ENCODE measurements at regions not wholly inside any gene's neighbourhood (a gene's known extent, or its start where the extent isn't known, plus 50 kb on each side); places are given as distances from the start of the nearest gene placed in this dataset.
"Not testable (repeated sequence)": the region's sequence is repeated elsewhere in the genome, so short reads cannot be mapped to it uniquely, and the experiment has no call there.

DNA sequence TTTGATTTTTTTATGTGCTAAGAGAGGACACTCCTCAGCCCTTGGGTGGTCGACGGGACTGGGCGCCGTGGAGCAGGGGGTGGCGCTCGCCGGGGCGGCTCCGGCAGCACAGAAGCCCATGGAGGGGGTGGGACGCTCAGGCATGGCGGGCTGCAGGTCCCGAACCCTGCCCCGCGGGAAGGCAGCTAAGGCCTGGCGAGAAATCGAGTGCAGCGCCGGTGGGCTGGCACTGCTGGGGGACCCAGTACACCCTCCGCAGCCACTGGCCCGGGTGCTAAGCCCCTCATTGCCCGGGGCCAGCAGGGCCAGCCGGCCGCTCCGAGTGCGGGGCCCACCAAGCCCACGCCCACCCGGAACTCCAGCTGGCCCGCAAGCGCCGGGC, 669.7 kb upstream of the CTNND2 start:
- not testable (repeated sequence) for DNase-seq (ENCODE audit: low spot score)

DNA sequence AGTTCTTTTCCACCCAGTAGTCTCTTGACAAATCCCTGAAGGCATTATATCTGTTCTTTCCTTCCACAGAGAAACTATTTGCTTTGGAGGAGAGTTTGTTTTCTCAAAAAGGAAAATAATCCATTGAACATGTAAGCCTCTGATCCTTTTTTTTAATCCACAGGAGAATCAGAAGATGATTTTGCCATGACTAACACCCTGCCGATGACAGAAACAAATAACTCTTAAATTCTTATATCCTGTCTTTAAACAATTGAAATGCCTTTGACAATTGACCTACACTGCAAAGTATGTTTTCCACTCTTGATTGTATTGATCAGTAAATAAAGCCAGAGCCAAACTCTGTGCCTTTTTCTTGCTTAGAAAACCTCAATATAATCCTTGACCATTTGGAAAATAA, 666.4 kb upstream of the CTNND2 start:
- no peak for DNase-seq (ENCODE audit: low spot score)

DNA sequence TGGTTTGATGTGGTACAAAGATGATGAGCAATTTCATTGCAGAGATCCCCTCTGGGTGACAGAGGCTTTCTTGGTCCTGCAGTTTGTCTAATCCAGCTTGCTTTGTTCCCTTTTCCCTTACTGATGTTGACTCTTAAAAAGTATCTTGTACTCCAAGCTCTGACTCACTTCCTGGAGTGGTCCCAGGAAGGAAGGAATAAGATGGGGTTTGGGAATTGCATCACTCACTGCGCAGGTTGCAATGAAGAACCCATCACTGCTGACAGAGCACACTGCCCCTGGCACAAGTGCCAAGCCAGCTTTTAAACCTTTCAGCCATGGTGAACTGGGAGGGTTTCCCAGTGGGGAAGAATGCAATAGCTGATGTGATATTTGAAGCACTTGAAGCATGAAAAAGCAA, 662.2 kb upstream of the CTNND2 start:
- DNase-seq (ENCODE audit: low spot score): no peak

DNA sequence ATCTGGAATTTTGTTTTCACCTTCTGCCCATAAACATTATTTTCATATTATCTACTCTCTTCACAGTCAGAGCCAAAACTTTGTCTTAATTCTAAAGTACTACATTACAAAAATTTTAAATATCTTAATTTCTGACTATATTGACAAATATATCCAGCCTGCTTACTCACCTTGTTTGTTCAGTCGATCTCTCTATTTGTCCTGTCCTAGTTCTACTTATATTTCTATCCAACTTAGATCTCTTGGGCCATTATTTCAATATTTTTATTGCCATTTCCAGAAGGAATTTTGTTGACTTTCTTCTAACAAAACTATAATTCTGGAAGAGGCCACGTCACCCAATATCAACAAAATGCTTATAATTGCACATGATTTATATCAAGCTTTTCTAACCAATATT, 652.8 kb upstream of the CTNND2 start:
- no peak for DNase-seq (ENCODE audit: low spot score)

DNA sequence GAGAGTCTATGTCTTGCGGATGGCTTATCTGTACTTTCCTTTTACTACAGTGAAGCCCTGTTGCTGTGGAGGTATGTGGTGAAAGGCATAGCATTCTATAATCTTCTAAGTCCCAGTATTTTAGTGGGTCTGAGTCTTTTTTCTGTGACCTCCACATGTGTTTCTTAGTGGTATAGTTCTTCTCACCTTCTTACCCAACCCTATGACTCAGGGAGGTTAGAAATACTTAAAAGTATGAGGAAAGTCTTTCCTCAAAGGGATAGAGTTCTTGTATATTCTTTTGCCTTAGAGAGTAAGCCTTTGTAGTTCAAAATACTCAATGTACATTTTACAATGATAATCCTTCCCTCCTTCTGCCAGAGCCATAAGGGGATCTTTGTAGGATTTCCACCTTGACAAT, 621.9 kb upstream of the CTNND2 start:
- no peak for DNase-seq (ENCODE audit: low spot score)

DNA sequence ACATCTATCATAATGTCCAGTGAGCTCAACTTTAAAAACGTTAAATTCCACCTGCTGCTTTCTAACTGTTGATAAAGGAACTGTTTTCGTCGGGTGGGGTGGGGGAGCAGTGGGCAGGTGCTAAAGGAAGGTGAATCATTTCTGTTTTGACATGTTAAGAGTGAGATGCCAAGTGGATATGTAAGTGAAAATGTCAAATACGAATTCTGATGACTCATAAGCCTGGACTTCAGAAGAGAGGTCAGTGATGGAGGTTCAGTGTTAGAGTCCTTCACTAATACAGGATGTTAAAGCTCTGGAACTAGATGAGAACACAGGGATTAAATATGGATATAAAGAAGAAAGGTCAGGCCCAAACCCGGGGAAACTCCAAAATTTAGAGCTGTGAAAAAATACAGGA, 617.9 kb upstream of the CTNND2 start:
- DNase-seq (ENCODE audit: low spot score): no peak

DNA sequence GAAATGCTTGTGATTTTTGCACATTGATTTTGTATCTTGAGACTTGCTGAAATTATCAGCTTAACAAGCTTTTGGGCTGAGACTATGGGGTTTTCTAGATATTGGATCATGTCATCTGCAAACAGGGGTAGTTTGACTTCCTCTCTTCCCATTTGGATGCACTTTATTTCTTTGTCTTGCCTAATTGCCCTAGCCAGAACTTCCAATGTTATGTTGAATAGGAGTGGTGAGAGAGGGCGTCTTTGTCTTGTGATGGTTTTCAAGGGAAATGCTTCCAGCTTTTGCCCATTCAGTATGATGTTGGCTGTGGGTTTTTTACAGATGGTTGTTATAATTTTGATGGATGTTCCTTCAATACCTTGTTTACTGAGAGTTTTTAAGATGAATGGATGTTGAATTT, 600.7 kb upstream of the CTNND2 start:
- not testable (repeated sequence) for DNase-seq (ENCODE audit: low spot score)

DNA sequence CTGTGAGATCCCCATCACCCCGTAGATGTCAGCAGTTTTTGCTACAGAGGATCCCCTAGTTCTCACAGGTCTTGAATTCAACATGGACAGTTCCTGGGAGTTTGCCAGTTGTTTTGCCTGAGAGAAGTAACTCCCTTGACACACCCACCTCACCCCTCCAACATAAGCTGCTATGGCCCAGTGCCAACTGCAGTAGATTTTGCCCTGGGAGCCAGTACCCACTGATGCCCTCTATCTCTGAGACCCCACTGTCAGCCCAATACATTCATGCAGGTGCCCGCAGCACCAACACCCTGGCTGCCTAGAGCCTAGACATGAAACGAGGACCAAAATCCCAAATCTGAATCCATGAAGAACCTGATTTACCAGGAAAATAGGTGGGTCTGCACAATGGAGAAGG, 583.9 kb upstream of the CTNND2 start:
- no peak for DNase-seq (ENCODE audit: low spot score)

DNA sequence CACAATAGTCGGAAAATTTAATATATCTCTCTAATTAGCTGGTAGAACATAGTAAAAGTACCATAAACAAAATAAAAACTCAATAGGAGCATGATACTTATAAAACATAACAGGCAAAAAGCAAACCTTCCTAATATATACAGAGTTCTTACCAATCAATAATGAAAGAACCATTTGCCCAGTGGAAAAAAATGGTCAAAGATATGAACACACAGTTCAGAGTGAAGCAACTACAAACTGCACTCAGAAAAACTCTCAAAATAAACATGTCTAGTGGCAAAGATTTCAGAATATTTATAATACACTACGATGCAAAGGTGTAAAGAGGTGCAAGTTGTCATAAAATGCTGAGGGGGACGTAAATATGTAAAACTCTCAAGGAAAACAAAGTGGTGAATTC, 576.2 kb upstream of the CTNND2 start:
- DNase-seq (ENCODE audit: low spot score): no peak

DNA sequence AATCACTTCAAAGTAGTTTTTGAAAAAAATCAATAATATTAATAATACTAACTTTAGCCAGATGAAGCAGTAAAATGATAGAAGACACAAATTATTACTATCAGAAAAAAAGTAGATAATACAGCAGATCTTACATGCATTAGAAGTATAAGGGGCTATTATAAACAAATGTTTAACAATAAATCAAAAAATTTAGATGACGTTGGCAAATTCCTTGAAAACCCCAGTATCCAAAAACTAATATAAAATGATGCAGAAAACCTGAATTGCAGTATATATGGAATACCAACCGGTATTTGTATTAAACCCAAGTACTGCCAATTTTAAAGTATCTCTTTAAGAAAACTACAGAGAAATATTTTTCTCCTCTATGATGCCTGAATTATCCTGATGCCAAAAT, 573.3 kb upstream of the CTNND2 start:
- no peak for DNase-seq (ENCODE audit: low spot score)

DNA sequence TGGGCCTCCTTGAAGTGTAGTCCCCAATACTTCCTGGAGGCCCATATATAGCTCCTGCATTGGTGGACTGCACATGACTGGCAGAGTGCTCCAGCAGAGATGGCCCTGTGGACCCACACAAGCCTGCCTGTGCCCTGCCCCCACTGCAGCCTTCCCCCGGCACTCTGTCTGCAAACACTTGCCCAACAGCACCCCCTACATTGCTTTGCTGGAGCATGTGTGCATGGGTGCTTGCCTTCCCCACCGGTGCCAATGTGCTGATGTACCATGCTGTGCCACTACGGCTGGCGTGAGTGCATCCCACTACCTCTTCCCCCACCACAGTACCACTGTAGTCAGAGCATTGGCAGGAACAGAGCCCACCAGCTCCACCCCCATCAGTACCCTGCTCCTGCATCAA, 563.6 kb upstream of the CTNND2 start:
- DNase-seq (ENCODE audit: low spot score): no peak

DNA sequence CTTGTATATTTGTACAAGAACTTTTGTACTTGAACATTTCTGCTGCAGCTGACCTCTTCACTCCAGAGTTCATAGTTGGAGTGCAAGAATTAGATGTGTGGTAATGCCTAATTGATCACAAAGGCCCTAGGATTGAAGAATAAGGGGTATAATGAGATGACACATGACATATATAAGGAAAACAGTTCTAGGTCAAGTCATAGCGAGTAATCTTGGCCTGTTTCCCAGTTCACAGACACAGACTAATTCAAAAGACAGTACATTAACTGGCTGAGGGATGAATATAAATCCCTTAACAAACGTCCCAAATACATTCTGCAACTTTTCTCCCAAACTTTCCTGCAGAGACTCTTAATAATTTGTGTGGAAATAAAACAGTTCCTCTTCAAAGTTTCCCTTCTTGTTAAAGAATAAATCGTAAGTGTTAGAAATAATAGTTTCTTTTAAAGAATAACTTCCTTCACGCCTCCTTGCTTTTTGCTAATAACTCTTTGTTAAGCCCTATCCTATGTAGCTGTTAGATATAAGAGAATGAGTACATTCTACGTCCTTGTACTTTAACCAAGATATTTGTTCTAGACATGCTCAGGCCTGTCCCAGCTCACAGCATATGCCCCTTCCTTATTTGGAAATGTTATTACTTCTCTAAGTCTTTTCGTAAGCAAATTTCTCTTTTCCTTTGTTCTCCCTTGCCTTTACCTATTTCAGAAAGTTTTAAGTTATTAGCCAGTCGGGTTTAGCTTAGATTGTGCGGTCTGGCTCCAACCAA, 556.4 kb upstream of the CTNND2 start:
- no peak for DNase-seq (ENCODE audit: low spot score)

DNA sequence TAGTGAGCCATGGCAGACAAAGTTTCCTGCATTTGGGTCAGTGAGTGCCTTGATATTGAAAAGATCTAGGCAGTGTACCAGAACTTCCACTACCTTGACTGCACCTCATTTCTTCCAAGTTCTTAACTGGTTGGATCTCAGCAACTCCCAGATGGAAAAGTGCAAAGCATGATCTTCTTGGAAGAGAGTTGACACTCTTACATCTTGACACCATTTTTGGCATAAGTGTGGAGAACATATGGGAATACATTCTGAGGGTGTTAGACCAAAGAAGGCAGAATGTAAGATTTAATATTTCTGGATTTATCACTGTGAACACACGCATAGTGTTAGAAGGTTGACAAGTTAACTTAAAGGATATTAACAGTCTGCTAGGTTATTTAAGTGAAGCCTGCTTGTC, 555.1 kb upstream of the CTNND2 start:
- DNase-seq (ENCODE audit: low spot score): no peak

DNA sequence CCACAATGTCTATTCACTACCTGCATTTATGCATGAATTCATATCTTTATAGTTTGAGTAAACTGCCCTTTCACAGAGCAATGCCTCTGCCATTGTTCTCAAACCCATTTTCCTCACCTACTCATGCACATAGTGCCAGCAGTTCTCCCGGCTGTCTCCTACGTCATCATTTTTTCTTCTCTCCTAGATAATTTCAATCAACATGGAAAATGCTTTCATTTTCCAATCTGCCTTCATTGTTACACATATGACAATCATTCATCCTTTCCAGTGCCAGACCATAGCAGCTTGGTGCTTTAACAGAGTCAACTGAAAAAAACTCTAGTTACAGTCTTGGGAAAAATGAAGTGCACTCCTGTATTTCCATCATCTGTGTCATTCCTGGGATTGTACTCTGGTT, 514.8 kb upstream of the CTNND2 start:
- no peak for DNase-seq (ENCODE audit: low spot score)

DNA sequence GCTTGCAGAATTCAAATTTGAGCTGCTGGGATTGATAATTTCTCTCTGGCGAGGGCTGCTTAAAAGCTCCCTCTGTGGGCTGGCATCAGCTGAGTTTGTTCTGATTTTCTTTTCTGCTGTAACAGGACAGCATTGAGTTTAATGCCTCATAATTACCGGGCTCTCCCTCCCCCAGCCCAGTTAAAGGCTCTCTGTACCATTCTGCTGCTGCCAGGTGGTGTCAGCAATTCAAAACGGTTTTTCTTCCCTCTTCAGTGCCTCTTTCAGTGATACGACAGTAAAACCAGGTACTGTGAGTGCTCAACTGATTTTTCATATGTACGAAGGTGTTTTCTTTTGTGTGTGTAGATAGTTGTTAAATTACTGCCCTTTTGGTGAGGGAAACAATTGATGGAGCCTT, 509.3 kb upstream of the CTNND2 start:
- no peak for DNase-seq (ENCODE audit: low spot score)

DNA sequence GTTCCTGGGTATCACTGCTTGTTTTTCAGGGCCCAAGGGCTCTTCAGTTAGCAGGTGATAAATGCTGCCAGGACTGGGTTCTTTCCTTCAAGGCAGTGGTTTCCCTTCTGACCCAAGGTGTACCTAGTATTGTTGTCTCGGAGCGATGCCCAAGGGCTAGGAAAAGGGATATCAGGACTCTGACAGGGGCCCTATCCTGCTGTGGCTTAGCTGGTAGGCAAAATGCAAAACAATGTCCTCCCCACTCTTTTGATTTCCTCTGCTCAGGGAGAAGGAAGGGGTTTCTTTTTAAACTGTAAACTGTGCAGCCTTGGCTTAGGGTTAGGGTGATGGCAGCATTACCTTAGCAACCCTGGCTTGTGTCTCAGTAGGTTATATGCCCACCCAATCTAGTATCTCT, 508.8 kb upstream of the CTNND2 start:
- DNase-seq (ENCODE audit: low spot score): no peak

DNA sequence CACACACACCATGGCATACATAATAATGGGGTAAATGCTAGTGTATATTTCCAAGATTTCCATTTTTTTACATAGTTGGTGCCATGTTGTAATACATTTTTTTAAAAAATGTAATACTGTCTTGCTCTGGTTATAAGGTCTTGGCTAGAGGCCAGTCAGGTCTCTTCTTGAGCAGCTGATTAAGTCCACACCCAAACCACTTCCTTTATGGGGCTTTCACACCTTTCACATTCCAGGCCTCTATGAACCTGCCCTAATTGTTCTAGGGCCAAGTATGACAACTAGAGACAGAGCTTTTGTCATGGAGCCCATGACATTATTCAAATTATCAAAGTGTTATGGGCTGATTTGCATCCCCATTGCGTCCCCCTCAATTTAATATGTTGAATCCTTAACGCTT, 495.6 kb upstream of the CTNND2 start:
- no peak for DNase-seq (ENCODE audit: low spot score)

DNA sequence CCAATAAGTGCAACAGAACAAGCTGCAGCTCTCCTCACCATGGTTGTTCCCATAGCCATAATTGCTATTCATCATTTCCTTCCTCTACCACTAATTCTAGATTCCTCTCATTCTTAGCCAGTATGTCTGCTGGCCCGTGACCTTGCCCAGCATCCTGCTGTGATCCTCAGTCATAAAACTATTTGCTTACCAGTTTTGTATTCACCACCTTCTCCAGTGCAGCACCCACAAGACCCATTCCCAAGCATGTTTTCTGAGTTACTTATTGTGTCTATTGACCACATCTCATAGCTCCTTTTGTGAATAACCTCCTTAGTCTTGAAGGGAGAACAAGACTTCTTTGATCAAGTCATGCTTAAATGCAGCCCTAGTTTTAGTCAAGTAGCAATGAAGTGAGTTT, 488.0 kb upstream of the CTNND2 start:
- DNase-seq (ENCODE audit: low spot score): no peak

DNA sequence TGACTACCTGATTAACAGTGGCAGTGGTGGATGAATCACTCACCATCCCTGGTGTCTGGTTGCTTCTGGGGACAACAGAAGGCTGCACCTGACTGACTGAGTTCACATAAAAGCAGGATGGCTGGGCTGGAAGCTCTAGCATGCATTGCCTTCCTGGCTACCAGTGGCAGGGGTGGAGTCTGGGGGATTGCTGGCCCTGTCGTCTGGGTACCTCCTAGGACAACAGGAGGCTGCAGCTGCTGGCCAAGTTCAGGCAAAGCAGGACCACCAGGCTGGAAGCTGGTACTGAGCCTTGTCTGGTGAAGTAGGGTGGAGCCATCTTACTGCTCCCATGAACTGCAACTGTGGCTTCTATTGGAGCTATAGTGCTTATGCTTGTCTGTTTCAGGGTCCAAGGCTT, 480.8 kb upstream of the CTNND2 start:
- no peak for DNase-seq (ENCODE audit: low spot score)

DNA sequence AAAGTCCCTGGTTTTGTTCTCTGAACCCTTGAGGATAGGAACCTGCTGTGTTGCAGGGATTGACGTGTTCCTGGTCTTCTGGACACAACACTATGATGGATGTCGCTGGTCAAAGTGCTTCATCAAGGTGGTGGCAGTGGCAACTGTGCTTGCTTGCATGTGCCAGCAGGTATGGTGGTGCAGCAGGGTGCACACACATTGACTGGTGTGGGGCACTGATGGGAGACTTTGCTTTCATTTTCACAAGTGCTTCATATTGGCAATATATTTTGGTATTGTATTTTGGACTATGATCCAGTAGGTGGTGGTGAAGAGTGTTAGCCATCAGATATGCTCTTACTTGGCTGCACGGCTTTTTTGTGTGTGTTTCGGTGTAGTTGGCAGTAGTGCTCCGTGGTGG, 479.8 kb upstream of the CTNND2 start:
- no peak for DNase-seq (ENCODE audit: low spot score)

DNA sequence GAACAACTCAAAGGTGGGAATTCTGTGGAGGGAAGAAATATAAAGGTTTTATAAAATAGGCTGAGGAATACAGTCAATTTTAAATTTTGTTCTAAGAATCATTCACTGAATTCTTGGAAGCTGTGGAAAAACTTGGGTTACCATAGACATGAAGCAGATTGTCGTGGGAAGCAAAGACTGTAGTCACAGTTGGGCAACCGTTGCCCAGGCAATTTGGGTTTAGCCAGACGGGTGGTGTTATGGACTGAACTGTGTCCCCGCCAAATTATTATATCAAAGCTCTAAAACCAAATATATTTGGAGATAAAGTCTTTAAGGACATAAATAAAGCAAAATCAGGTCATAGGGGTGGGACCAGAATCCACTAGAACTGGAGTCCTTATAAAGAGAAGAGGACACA, 463.7 kb upstream of the CTNND2 start:
- DNase-seq (ENCODE audit: low spot score): no peak

DNA sequence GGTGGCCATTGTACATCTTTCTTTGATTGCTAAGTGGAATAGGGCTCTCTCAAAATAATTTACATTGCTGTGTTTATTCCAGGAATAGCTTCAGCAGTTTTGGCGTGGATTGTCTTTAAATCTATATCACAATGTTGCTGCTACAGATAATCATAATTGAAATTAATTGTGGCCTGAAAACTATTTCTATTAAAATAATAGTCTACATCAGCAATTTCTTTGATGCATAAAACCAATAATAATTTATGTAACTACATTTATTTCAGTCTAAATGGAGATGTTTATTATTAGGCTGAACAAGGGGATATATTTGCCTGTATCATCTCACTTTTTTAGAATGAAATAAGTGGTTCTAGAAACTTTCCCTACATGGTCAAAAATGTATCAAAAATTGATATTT, 456.0 kb upstream of the CTNND2 start:
- no peak for DNase-seq (ENCODE audit: low spot score)

DNA sequence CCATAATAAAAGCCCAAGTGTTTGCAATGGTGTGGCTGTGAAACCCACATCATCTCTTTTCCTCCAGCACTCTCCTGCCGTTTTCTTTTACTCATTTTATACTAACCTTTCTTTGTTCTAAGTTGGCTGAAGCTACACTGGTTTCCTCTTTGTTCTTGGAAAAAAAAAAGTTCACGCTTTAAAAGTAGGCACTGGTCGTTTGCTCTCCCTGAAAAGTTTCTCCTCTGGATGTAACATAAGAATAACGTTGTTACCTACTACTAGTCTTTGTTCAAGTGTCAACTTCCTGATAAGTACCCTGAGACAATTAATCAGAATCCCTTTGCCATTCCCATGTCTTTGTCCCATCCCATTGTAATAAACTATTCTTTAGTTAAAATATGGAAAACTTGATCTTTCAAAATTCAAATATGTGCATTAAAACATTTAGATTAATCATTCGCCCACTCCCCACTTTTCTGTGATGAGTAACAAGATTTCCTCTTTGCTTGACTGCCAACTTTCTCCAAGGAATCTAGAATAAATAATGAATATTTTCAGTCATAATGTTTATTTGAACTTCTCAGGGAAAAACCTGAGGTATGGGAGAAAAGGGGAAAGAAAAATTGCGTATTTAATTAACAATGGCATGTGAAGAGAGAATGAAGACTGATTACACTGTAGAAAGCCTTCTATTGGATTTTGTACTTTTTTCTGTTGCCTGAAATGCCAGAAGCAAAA, 454.3 kb upstream of the CTNND2 start:
- no peak for DNase-seq (ENCODE audit: low spot score)

DNA sequence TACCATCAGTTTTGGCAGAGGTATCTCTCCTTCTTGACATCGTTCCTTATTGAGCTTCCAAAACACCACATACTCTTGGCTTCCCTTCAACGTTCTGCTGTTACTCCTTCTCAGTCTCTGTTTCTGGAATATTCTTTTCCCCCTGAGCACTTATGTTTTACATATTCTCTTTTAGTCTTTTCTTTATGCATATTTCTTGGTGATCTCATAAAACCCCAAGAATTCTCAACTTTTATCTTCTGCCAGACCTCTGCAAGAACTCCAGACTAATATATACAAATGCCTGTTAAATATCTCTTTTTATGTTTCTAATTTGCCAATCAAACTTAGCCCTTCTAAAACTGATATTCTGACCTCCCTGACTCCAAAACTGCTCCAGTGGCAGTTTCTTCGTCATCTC, 453.4 kb upstream of the CTNND2 start:
- DNase-seq (ENCODE audit: low spot score): no peak
